ENCODE measurements at regions not wholly inside any gene's neighbourhood (a gene's known extent, or its start where the extent isn't known, plus 50 kb on each side); places are given as distances from the start of the nearest gene placed in this dataset.

DNA sequence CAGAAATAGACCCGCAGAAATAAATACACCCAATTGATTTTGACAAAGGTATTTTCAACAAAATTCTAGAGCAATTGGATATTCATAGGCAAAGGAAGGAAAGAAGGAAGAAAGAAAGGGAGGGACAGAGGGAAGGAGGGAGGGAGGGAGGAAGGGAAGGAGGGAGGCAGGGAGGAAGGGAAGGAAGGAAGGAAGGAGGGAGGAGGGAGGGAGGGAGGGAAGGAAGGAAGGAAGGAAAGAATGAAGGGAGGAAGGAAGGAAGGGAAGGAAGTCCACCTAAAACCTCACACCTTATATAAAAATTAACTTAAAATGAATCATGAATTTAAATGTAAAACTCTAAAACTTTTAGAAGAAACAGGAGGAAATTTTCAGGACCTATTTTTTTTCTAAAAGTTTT, 94.2 kb upstream of the USP47 start:
- Histone ChIP-seq H2BK20ac (ENCODE audit: low read depth, low read length) (no peak overlapping the region), H4K8ac (ENCODE audit: low read depth in 2 of 2, low read length in 2 of 2) (no peak overlapping the region), H3K9ac (ENCODE audit: low read depth, low read length) (no peak overlapping the region), H3K18ac (ENCODE audit: low read depth, low read length) (no peak overlapping the region), H2BK15ac (ENCODE audit: low read depth, low read length) (no peak overlapping the region), H3K4me1 (ENCODE audit: control insufficient read depth, insufficient read depth, low read length) (no peaks in the 10 kb centered on the region; the same call in 1 of the 2 replicates), H3K27me3 (ENCODE audit: control insufficient read depth, insufficient read depth, low read length) (peaks cover 14% of the 10 kb centered on the region), H2BK120ac (ENCODE audit: low read depth, low read length) (no peak overlapping the region), H3K14ac (replicated peaks; ENCODE audit: low read depth, low read length) (no peak overlapping the region), H3K79me1 (ENCODE audit: low read depth in 1 of 2, low read length in 2 of 2) (no peaks in the 10 kb centered on the region), H3K4me3 (ENCODE audit: insufficient read depth, low read depth, low read length) (no peak overlapping the region), H2AK5ac (ENCODE audit: low read depth, low read length) (no peak overlapping the region), H3K23ac (ENCODE audit: low read depth, low read length) (no peak overlapping the region), H3K27ac (ENCODE audit: insufficient read depth, low read length) (no peak overlapping the region), H3K9me3 (ENCODE audit: control insufficient read depth, insufficient read depth, low read length) (no peaks in the 10 kb centered on the region), H2AFZ (replicated peaks; ENCODE audit: low read length, poor library complexity) (no peak overlapping the region), H3K36me3 (ENCODE audit: control insufficient read depth, insufficient read depth, low read length) (no peaks in the 10 kb centered on the region), H4K20me1 (ENCODE audit: insufficient read depth, low read length) (no peaks in the 10 kb centered on the region), H3K9me1 (ENCODE audit: insufficient read depth, low read length) (no peaks in the 10 kb centered on the region), H3K4ac (ENCODE audit: low read depth, low read length) (no peak overlapping the region), H4K91ac (ENCODE audit: insufficient read depth, low read depth, low read length) (no peak overlapping the region), H3K56ac (ENCODE audit: extremely low read depth, insufficient read depth, low read length) (no peak overlapping the region), H2BK5ac (ENCODE audit: low read depth, low read length, poor library complexity, severe bottlenecking) (no peak overlapping the region), H4K5ac (ENCODE audit: low read depth, low read length) (no peak overlapping the region), H3K4me2 (ENCODE audit: low read depth, low read length) (no peak overlapping the region), H2AK9ac (replicated peaks; ENCODE audit: low read depth, low read length, poor library complexity) (no peak overlapping the region)
- CTCF ChIA-PET = no interaction called here
- dilution Hi-C loops (cut with HindIII; ENCODE audit: low sequenced_read_pairs, unreplicated experiment) (no loop called here), intact Hi-C loops (cut with micrococcal nuclease) (no loop called here), in situ Hi-C loops (cut with MboI; ENCODE audit: low sequenced_read_pairs) (no loop called here)
- POLR2A ChIA-PET (ENCODE audit: unreplicated experiment) = no interaction called here
- BruUV-seq (replicated peaks) = no TSS peak
- ATAC-seq (ENCODE audit: low read depth) (no peak), DNase-seq (no peak)
- no CpG with 5 or more reads among the region's 1 CpG for WGBS, 2 experiments (ENCODE audit: extremely low coverage in 2 of 2, insufficient read length in 1 of 2)
- TF ChIP-seq FOS (IDR thresholded peaks at IDR 0.05; ENCODE audit: low read depth, low read length) (no peak), CHD1 (IDR thresholded peaks at IDR 0.05; ENCODE audit: low read depth, low read length) (no peak), CEBPB (IDR thresholded peaks at IDR 0.05; ENCODE audit: low read depth, low read length) (no peak), MXI1 (IDR thresholded peaks at IDR 0.05; ENCODE audit: borderline replicate concordance, low read depth, low read length) (no peak), RCOR1 (IDR thresholded peaks at IDR 0.05; ENCODE audit: insufficient replicate concordance, low read length) (no peak), RAD21 (IDR thresholded peaks at IDR 0.05; ENCODE audit: low read length) (no peak), SMC3 (IDR thresholded peaks at IDR 0.05; ENCODE audit: low read depth, low read length) (no peak), MAFK (IDR thresholded peaks at IDR 0.05; ENCODE audit: low read depth, low read length) (no peak), POLR2A (IDR thresholded peaks at IDR 0.05; ENCODE audit: low read depth, low read length) (no peak), RFX5 (IDR thresholded peaks at IDR 0.05; ENCODE audit: low read depth, low read length) (no peak), BHLHE40 (IDR thresholded peaks at IDR 0.05; ENCODE audit: low read depth, low read length) (no peak), NFE2L2 (IDR thresholded peaks at IDR 0.05; ENCODE audit: low read depth, low read length) (no peak)
- TF ChIP-seq, protein P1, sequence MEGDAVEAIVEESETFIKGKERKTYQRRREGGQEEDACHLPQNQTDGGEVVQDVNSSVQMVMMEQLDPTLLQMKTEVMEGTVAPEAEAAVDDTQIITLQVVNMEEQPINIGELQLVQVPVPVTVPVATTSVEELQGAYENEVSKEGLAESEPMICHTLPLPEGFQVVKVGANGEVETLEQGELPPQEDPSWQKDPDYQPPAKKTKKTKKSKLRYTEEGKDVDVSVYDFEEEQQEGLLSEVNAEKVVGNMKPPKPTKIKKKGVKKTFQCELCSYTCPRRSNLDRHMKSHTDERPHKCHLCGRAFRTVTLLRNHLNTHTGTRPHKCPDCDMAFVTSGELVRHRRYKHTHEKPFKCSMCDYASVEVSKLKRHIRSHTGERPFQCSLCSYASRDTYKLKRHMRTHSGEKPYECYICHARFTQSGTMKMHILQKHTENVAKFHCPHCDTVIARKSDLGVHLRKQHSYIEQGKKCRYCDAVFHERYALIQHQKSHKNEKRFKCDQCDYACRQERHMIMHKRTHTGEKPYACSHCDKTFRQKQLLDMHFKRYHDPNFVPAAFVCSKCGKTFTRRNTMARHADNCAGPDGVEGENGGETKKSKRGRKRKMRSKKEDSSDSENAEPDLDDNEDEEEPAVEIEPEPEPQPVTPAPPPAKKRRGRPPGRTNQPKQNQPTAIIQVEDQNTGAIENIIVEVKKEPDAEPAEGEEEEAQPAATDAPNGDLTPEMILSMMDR (conservative IDR thresholded peaks at IDR 0.05; ENCODE audit: low read depth, low read length) = no peak
- TF ChIP-seq, protein P2, sequence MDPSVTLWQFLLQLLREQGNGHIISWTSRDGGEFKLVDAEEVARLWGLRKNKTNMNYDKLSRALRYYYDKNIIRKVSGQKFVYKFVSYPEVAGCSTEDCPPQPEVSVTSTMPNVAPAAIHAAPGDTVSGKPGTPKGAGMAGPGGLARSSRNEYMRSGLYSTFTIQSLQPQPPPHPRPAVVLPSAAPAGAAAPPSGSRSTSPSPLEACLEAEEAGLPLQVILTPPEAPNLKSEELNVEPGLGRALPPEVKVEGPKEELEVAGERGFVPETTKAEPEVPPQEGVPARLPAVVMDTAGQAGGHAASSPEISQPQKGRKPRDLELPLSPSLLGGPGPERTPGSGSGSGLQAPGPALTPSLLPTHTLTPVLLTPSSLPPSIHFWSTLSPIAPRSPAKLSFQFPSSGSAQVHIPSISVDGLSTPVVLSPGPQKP (IDR thresholded peaks at IDR 0.05; ENCODE audit: borderline replicate concordance, low read depth, low read length) = no peak
- TF ChIP-seq, protein P3, sequence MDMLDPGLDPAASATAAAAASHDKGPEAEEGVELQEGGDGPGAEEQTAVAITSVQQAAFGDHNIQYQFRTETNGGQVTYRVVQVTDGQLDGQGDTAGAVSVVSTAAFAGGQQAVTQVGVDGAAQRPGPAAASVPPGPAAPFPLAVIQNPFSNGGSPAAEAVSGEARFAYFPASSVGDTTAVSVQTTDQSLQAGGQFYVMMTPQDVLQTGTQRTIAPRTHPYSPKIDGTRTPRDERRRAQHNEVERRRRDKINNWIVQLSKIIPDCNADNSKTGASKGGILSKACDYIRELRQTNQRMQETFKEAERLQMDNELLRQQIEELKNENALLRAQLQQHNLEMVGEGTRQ (IDR thresholded peaks at IDR 0.05; ENCODE audit: low read depth, low read length) = no peak

Data from IMR-90 (cell line).